ENCODE measurements at regions not wholly inside any gene's neighbourhood (a gene's known extent, or its start where the extent isn't known, plus 50 kb on each side); places are given as distances from the start of the nearest gene placed in this dataset.

DNA sequence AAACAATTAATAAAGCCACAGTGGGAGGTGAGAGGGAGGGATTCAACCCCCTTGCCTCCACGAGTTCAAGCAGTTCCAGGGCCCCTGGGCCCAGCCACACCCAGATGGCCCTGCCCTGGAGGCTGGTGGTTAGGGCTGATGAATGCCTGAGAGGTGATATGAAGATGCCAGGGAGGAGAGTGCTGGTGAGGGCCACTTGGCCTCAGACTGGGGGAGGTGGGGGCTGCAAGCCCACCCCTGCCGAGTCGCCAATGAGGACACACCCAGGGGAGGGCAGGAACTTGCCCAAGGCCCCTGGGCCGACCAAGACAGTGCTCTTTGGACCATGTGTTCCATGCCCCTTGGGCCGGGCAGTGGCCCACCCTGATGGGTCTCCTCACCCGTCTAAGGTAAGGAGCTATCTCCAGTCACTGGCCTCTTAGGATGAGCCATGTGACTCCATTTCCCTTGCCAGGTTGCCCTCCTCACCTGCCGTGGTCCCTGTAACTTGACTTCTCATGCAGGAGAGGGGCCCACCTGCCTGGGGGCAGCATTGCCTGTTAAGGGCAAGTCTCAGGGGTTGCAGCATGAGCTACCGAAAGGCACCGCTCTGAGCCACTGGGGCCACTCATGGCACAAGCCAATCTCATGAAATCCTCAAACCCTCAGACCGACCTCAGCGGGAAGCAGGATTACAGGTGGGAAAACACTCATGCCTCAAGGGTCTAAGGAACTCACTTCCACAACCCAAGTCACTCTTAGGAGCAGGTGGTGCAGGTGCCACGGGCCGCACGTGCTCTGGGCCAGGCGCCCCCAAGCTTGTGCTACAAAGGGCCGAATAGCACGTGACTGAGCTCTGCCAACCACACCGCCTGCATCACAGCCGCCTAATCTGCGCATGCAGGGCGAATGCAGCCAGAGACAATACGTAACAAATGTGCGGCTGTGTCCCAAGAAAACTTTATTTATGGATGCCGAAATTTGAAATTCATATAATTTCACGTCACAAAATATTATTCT, 147.4 kb upstream of the MLN start:
- no peak for DNase-seq (ENCODE audit: low spot score)

DNA sequence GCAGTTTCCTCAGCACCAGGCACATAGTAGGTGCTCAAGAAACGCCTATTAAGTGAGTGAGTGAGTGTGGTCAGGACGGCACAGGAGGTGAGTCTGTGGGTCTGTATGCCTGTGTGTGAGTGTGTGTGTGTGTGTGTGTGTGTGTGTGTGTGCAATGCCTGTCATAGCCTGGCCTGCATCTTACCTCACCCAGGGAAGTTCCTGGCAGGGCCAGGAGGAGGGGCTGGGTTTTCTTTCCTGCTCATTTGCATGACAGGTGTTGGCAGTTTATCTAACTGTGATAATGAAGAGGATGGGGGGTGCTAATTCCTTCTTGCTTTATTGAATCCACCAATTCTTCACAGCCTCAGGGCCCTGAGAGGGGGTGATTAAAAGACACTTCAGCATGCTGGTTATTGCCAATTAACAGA, 146.7 kb upstream of the MLN start:
- no peak for DNase-seq (ENCODE audit: low spot score)

DNA sequence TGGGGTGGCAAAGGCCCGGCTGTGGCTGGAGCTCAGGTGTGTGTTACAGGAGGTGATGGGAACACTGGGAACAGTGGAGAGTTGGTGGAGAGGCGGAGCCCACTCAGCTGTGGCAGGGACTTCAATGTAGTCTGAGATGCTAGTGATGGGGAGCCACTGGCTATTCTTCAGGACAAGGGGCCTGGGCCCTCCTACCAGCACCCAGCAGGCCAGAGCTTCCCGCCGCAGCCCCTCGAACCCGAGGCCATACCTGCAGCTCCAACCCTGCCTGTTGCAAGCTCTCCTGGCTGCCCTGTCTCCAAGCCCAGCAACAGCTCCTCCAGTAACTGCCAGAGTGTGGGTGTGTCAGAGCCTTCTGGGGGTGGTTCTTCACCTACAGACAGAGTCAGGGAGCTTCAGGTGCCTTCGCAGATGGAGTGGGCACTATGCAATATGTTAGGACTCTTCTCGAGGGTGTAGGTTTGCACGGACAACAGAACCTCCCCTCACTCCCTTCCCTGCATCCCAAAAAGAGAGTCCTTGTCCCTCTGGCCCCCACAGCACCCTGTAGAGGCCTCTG, 146.2 kb upstream of the MLN start:
- no peak for DNase-seq (ENCODE audit: low spot score)

DNA sequence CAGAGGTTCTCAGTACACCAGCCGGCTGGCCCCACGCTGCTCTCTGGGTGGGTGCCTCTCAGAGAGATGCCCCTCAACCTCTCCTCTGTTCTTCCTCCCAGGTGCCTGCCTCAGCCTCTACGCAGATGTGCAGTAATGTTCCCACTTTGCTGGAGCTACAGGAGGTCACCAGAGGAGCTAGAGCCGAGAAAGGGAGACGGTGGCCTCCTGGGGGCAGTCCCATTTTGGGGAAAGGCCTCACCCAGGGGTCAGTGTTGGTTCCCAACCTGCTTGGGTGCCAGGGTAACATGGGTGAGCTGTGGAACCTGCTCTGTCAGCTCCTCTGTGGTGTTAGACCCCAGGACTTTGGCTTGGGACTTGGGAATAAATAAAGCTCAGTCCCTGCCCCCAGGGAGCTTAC, 145.3 kb upstream of the MLN start:
- DNase-seq (ENCODE audit: low spot score) = no peak

DNA sequence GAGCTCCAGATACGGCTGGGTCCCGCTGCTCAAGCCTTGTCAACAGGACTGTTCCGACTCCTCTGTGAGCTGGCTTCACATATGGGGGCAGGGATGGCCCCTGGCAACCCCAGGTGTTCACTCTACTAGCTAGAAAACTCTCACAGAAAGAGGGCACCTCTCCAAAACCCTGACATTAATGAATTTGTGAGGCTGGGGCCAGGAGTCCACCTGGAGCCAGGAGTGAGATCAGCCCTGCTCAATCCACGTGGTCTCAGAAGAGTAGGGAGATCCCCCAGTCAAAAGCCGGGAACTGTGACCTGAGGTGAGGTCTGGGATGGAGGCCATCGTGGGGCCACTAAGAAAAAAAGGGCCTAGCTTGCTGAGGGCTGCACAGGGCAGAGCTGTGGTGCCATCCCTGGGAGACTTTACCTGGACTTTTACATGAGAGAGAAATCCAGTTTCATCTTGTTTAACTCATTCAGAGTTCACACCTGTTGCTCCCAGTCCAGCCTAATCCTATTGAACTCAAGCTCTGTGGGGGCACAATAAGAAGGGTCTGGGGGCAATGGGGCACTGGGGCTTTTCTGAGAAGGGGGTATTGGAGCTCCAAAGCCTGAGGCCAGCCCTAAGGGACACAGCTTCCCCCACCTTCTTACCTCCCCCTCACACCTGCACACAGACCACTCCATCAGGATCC, 144.3 kb upstream of the MLN start:
- no peak for DNase-seq (ENCODE audit: low spot score)

DNA sequence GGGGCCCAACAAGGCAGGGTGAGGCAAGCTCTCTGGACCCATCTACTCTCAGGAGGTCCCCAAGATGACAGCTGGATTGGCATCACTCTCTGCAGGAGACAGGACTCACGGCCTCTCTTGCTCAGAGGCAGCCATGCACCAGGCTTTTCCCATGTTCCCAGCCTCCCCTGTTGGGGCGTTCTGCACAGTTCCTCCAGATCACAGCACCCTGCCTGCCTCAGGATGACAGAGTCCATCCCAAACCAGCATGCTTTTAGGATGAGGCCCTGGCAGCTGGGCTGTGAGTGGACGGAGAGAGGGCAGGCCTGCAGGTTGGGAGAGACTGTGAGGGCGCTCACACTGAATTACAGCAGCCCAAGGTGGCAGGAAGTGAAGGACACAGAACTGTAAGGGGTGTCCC, 143.2 kb upstream of the MLN start:
- no peak for DNase-seq (ENCODE audit: low spot score)

DNA sequence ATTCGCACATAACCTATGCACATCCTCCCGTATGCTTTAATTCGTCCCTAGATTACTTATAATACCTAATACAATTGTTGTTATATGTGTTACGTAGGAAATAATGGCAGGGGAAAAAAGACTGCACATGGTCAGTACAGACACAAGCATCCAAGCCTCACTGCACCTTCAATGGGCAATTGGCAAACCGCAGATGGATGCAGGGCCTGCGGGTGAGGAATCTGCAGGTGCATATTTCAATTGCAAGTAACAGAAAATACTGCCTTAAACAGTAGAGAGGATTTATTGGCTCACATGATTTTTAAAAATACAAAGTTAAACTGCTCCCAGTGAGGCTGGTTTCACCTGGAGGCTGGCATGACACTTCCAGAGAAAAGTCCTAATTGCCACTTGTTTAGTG, 142.1 kb upstream of the MLN start:
- no peak for DNase-seq (ENCODE audit: low spot score)

DNA sequence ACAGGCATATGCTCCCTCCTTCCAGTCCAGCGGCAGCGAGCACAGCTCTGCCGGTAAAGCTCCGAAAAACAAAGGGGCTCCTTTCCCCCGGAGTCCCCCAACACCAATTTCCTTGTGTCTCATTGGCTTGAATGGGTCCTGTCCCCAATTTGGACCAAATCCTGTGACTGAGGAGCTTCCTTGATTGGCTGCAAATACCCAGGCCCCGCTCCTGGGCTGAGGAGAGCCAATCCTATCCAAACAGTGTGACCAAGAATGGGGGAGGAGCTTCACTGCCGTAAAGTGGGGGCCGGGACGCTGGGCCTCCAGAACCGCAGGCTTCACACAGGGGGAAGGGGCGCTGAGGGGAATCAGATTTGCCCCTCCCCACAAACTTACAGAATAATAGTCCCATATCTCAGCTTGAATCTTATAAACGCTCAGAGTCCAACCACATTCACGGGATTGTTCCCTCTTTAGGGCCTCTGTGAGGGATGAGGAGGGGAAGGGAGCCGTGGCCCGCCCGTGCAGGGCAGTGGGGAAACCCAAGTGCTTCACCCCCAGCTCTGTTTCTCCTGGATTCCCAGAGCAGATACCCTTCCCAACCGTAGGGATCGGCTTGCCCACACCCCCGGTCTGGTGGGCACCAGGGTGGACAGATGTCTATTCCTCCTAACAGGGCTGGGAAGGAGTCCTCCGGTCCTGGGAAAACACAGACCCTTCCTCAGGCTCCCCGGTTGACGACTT, 141.0 kb upstream of the MLN start:
- no peak for DNase-seq (ENCODE audit: low spot score)

DNA sequence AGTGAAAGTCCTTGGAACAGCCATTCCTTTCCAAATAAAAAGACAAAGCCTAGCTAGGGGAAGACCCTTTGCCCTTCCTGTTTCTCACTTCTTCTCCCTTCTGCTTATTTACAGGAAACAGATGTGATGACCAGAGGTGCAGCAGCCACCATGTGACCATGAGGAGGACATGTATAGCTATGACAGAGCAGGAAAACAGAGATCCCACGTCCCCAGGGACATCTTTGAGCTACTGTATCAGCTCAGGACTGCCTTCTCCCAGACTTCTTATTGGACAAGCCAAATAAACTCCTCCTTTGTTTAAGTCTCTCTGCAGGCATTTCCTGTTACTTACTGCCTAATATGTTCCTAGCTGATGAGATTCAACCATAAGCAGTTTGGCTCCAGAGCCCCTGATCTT, 133.1 kb upstream of the MLN start:
- DNase-seq (ENCODE audit: low spot score) = no peak

DNA sequence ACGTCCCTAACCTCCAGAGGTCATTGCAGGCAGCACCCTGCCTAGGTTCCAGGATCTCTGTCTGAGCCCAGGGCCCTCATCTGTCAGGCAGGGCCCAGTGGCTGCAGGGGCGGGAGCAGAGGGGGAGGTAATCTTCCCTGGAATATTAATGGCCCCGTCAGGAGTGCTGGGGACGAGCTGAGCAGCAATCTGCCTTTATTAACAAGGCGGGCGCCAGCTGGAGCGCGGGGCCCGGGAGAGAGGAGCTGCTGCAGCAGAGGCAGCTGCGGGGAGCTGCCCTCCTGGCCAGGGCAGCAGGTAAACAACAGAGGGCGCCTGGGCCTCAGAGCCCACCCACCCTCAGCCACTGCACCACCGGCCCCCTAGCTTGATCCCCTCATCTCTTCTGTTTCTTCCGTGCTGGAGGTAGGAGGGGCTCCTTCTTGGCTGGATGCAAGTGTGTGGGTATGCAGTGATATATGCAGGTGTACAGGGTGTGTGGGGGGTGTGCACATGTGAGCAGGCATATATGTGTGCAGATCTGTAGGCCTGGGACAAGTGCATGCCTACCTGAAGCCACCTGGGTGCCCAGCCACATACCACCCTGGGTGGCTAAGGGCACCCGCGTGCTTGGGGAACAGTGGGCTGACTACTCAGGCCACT, 131.8 kb upstream of the MLN start:
- no peak for DNase-seq (ENCODE audit: low spot score)

DNA sequence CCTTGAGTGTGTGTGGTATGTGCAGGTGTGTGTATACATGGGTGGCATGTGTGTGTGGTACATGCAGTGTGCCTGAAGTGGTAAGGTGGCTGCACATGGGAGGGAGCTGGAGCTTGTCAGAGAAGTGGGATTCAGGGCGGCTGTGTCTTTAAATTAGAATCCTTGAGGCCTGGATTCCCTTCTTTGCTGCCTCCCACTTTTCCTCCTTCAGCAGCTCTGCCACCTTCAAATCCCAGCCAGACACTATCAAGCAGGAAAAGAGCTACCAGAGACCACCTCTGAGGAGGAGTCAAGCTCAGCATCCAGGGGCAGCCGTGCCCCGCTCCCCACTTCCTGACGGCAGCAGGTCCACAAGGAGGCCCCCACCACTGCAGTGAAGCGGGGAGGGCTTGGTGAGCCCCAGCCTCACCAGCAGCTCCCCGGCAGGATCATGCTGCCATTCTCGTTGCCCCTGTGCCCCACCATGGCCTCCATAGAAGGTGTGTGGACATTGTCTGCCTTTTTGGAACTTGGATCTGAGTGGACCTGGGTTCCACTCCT, 131.0 kb upstream of the MLN start:
- DNase-seq (ENCODE audit: low spot score) = no peak

DNA sequence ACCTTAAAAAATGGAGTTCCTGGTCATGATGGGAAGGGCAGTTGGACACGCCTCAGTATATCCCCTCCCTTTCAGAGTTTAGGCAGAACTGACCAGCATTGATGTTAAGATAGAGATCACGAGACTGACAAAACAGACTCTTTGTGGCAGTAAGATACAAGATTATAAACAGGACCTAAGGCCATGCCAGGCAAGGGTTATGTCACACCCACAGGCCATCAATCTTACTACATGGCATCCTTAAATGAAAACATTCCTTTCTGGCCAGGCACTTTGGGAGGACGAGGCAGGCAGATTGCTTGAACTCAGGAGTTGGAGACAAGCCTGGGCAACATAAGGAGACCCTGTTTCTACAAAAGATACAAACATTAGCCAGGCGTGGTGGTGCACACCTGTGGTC, 129.3 kb upstream of the MLN start:
- DNase-seq (ENCODE audit: low spot score) = no peak

DNA sequence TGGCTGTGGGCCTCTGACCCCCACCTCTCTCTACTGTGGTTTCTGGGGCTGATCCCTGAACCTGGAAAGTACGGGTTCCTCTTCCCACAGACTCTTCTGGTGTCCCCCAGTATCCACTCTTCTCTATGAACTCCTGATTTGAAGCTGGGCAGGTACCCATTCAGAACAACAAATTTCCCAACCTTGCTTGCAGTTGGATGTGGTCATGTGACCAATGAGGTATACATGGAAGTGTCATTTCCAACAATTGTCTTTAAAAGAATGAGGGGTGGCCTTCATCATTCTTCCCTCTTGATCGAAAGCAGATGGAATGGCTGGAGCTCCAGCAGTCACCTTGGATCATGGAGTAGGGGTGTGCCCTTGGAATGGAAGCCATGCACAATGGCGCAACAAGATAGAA, 128.0 kb upstream of the MLN start:
- no peak for DNase-seq (ENCODE audit: low spot score)

DNA sequence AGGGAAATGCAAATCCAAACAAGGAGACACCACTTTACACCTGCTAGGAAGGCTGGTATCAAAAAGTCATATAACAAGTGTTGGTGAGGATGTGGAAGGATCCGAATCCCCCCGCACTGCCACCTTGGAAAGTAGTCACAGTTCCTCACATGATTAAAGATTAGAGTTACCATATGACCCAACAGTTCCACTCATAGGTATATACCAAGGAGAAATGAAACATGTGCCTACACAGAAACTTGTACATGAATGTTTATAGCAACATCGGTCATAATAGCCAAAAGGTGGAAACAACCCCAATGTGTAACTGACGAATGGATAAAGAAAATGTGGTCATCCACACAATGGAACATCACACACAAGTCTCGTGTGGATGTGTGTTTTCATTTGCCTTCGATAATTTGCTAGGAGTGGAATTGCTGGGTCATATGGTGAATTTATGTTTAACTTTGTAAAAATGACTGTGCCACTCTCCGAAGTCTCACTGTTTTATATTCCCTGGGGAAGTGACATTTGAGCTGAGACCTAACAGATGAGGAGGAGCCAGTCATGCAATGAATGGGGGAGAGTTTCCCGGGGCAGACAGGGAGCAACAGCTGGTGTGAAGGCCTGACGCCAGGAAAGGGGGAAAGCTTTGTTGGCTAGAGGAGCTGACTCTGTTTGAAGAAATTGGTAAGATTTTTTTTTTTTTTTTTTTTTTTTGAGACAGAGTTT, 125.9 kb upstream of the MLN start:
- DNase-seq (ENCODE audit: low spot score) = no peak

DNA sequence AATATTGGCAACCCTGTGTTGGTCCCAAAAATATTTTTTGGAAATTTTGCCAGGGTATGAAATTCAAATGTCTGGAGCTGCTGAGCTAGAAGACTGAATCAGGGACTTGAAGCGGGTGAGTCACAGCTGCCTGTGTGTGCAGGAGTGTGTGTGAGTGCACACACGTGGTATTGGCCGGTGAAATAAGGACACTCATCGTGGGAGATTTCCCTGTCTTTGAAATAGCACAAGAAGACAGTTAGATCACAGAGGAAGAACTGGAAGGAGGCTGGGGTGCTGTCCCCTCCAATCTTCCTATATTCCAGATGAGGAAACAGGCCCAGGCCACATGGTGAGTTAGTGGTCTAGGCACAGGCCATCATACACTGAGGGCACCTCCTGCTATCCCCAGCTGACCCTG, 123.8 kb upstream of the MLN start:
- no peak for DNase-seq (ENCODE audit: low spot score)

DNA sequence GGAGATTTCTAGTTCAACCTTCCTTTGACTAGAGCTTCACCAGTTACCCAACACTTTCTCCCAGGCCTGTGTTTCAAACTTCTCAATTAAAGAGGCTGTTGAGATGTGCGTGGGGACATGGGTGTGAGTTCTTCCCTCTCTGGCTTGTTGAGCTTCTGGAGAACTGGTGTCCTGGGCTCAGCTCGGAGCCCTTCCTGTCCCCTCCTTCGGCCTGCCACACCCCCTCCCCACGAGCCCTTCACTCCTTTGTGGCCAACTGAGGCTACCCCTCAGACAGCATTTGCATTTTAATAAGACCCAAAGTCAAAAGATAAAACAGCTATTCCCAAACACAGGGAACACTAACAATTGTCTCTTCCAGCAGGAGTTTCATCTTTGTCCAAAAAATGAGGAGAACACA, 123.3 kb upstream of the MLN start:
- DNase-seq (ENCODE audit: low spot score) = no peak

DNA sequence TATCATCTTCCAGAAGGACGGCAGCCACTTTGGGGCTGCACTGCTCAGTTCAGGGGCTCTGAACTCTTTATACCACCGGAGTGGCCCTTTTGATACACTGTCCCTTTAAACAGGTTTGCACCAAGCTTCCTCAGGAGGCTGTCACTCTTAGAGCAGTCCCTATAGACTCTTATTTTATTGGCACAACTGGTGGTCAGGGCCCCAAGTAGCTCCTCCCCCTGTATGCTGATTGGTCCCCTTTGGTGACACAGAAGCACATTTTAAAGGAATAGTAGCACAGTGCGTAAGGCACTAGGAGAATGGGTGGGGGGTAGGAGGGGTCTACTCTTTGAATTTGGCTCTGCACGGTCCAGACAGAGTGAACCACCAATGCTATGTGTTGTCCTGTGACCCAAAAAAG, 122.6 kb upstream of the MLN start:
- peak; percentile 6 for DNase-seq (ENCODE audit: low spot score)

DNA sequence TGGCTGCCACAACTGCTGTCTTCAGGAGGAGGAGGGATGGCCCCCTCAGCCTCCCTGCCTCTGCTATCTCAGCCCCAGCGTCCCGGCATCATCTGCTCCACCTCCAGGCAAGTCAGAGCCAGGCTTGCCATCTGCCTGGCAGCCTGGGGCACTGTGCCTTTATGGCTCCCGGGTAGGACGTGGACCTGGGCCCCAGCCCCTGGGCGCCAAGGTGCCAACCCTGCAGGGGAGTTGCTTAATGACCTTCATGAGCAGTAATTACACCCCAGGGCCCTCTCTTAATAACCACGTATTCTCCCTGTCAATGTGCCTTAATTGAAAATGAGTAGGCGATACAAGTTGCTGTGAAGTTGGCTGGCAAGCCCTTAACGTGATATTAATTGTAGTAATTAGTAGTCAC, 122.1 kb upstream of the MLN start:
- DNase-seq (ENCODE audit: low spot score) = no peak

DNA sequence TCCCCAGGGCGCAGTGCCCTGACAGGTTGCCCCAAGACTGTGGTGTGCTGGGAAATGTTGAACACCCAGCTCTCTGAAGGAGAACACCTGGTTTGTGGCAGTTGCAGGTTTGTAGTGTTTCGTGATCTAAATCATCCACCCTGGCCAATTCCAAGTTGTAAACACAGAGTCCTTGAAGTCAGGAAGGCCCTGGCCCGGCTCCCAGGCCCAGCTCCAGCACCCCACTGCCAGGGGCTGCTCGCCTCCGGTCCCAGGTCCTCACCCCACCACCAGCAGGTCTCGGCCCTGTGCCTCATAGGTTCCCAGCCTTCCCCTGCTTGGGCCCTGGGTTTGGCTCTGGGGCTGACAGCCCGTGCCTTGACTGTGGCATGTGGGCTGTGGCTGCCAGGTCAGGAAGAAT, 121.4 kb upstream of the MLN start:
- DNase-seq (ENCODE audit: low spot score) = no peak

DNA sequence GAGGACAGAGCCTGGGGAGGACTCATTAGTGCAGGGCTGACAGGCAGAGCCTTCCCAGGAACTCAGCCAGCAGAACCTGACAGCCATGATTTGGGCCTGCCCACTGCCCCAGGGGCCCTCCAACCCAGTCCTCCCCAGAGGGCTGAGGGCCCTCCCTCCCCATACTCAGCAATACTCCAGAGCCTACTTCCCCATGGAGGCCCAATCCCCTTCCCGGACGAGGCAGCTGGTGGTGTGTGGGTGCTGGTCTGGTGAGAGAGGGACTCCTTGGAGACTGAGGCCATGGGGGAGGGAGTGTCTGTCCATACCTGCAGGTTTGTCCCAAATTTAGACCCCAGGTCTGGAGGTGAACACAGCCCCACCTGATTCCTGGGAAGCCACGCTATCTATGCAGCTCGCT, 120.9 kb upstream of the MLN start:
- DNase-seq (ENCODE audit: low spot score) = no peak

DNA sequence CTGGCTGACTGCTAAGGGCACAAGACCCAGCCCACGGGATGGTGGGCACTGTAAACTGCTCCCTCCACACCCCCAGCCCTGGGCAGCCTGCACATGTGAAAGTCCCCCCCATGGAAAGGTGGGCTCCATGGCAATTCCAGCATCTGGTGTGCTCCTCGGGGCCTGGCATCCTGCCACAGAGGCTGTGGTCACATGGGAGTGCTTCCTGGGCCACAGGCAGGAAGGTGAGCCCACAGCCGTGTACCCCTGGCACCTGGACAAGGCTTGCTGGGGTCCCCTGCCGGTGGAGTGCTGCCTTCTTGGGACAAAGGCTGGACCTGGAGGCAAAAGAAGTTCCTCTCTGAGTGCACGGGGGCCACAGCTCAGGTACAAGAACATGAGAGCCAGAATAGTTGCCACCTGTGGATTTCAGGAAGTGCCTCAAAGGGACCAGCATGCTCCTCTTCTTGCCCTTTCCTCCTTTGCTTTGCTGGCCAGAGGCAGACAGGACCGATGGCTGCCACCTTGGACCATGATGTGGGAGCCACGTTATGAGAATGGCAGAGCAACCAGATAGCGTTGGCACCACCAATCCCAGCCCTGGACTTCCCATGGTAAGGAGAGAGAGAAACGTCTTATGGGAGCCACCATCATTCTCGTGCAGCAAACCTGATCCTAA, 120.2 kb upstream of the MLN start:
- DNase-seq (ENCODE audit: low spot score) = no peak
